LNCAP (cell line): ENCODE measurements at regions not wholly inside any gene's neighbourhood (a gene's known extent, or its start where the extent isn't known, plus 50 kb on each side); places are given as distances from the start of the nearest gene placed in this dataset.

Source experiments
- TF ChIP-seq, protein P1 (sequence below): fragments of 450-650 bp; IDR thresholded peaks from 2 replicates; pipeline ENCODE4 v1.5.1; 2017; ENCODE audit warnings: mild to moderate bottlenecking

DNA sequence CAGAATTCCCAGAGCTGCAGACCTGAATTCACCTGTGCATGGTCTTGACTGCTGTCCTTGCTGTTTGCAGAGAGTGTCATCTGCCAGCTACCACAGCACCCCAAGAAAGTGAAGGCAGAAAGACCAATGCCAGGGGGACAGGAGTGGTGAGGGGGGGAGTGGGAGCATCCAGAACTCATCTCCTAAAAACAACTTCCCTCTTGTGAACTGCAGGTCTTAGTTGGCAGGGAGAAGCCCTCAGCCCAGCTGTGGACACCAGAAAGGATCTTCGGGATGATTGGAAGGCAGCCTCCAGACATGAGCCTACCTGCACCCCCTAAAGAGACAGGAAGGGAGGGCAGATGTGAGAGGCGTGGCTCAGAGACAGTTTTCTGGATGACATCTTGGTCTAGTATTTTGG, 615.8 kb upstream of the MGMT start:
- TF ChIP-seq, protein P1, sequence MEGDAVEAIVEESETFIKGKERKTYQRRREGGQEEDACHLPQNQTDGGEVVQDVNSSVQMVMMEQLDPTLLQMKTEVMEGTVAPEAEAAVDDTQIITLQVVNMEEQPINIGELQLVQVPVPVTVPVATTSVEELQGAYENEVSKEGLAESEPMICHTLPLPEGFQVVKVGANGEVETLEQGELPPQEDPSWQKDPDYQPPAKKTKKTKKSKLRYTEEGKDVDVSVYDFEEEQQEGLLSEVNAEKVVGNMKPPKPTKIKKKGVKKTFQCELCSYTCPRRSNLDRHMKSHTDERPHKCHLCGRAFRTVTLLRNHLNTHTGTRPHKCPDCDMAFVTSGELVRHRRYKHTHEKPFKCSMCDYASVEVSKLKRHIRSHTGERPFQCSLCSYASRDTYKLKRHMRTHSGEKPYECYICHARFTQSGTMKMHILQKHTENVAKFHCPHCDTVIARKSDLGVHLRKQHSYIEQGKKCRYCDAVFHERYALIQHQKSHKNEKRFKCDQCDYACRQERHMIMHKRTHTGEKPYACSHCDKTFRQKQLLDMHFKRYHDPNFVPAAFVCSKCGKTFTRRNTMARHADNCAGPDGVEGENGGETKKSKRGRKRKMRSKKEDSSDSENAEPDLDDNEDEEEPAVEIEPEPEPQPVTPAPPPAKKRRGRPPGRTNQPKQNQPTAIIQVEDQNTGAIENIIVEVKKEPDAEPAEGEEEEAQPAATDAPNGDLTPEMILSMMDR, result no peak

DNA sequence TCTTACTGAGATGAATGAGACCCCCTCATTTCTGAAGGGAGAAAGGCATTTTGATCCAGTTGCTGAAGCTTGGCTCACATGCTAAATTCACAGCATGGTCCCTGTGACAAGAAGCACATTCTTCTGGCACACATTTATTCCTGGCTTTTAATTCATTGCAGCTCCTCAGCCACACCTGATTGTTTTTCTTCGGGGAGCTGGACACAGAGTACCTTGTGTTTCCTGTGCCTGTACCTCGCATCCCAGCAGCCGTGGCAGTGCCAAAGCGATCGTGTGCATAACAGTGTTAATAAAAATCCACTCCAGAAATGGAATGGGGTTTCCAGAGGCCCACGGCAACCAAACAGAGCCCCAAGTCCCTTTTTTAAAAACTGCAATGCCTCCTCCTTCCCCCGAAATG, 615.3 kb upstream of the MGMT start:
- TF ChIP-seq, protein P1, result no peak

DNA sequence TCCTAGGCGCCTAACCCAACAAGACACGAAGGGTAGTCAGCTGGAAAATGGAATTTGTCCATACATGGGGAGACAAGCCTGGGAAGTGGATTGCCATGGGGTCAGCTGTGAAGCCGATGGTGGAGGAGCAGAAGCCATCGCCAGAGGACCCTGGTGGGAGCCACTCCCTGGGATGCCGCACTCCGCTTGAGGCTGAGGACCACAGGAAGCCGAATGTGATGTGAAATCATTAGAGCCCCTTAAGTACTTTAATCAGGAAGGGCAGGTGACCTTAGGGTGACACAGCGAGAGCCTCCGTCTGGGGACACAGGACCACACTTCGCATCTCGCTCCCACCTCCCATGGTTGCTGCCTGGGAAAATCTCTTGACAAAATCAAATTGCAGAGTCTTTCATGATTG, 614.6 kb upstream of the MGMT start:
- TF ChIP-seq, protein P1, result no peak

DNA sequence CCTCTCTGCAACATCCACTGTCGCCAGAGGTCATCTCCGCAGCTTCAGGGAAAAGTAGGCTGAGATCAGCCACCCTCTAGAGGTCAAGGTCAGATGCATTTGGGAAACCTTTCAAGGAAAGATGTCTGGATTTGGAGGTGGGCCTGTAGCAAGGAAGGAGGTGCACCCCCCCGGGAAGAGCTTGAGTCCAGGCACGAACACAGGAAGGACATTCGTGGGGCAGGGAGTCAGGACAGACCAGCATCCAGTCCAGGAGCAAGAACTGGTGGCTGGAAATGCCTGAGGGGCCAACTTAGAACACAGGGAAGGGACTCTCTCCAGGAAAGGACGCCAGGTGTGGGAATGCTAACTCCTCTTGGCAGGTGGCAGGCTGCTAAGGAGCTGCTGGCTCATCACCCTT, 614.1 kb upstream of the MGMT start:
- TF ChIP-seq, protein P1, result no peak

- TF ChIP-seq, protein P1, result no peak
Measured at GRCh38 chr10:128853537-128853936, 613.5 kb upstream of the MGMT start.

GRCh38 chr10:128854204-128854603, 612.8 kb upstream of the MGMT start:
- TF ChIP-seq, protein P1, result no peak

- TF ChIP-seq, protein P1, result no peak
Measured at GRCh38 chr10:128854963-128855362, 612.1 kb upstream of the MGMT start.
